ENCODE measurements at regions not wholly inside any gene's neighbourhood (a gene's known extent, or its start where the extent isn't known, plus 50 kb on each side); places are given as distances from the start of the nearest gene placed in this dataset.

- in situ Hi-C loops (cut with MboI; ENCODE audit: low pct_unique_long_range_greater_than_20kb, low sequenced_read_pairs, unreplicated experiment): no loop called here
- no peak for TF ChIP-seq CTCF (IDR thresholded peaks at IDR 0.05; ENCODE audit: extremely low read depth, insufficient read depth, missing control alignments)
- DNase-seq (ENCODE audit: low spot score): no peak
Observed at GRCh38 chr14:100638211-100638855, 51.1 kb upstream of the BEGAIN start.

GRCh38 chr14:100639280-100639679, 52.1 kb upstream of the BEGAIN start:
- TF ChIP-seq CTCF (IDR thresholded peaks at IDR 0.05; ENCODE audit: extremely low read depth, insufficient read depth, missing control alignments): no peak
- no peak for DNase-seq (ENCODE audit: low spot score)
- in situ Hi-C loops (cut with MboI; ENCODE audit: low pct_unique_long_range_greater_than_20kb, low sequenced_read_pairs, unreplicated experiment): no loop called here

GRCh38 chr14:100640471-100641273, 53.5 kb upstream of the BEGAIN start:
- in situ Hi-C loops (cut with MboI; ENCODE audit: low pct_unique_long_range_greater_than_20kb, low sequenced_read_pairs, unreplicated experiment): no loop called here
- peak; percentile 10 for TF ChIP-seq CTCF (IDR thresholded peaks at IDR 0.05; ENCODE audit: extremely low read depth, insufficient read depth, missing control alignments)
- DNase-seq (ENCODE audit: low spot score): peak; percentile 68

- DNase-seq (ENCODE audit: low spot score): no peak
- in situ Hi-C loops (cut with MboI; ENCODE audit: low pct_unique_long_range_greater_than_20kb, low sequenced_read_pairs, unreplicated experiment): no loop called here
Observed at GRCh38 chr14:100641274-100641860, 54.1 kb upstream of the BEGAIN start.

GRCh38 chr14:100643426-100643825, 56.2 kb upstream of the BEGAIN start:
- in situ Hi-C loops (cut with MboI; ENCODE audit: low pct_unique_long_range_greater_than_20kb, low sequenced_read_pairs, unreplicated experiment): no loop called here
- DNase-seq (ENCODE audit: low spot score): no peak
- TF ChIP-seq CTCF (IDR thresholded peaks at IDR 0.05; ENCODE audit: extremely low read depth, insufficient read depth, missing control alignments): no peak

More at GRCh38 chr14:100641274-100641860, 54.1 kb upstream of the BEGAIN start:
- TF ChIP-seq CTCF (IDR thresholded peaks at IDR 0.05; ENCODE audit: extremely low read depth, insufficient read depth, missing control alignments): no peak

- no peak for TF ChIP-seq CTCF (IDR thresholded peaks at IDR 0.05; ENCODE audit: extremely low read depth, insufficient read depth, missing control alignments)
- no peak for DNase-seq (ENCODE audit: low spot score)
- in situ Hi-C loops (cut with MboI; ENCODE audit: low pct_unique_long_range_greater_than_20kb, low sequenced_read_pairs, unreplicated experiment): no loop called here
Observed at GRCh38 chr14:100644383-100644782, 57.2 kb upstream of the BEGAIN start.
